Stimulated activated CD4-positive, alpha-beta T cell treated with anti-CD3 and anti-CD28 coated beads, Interleukin-1b, Interleukin-23, amount 100 ng/mL, for 1 hour (primary cell): ENCODE measurements at regions not wholly inside any gene's neighbourhood (a gene's known extent, or its start where the extent isn't known, plus 50 kb on each side); places are given as distances from the start of the nearest gene placed in this dataset.

ENCODE experiments used
- DNase-seq, 2 donors: peaks; one replicate each; pipeline ENCODE4 v3.0.0-alpha.2; 2020; ENCODE audit warnings: low read depth in 2 of 2

- no peak for DNase-seq
Observed at GRCh38 chrX:39941332-39941920, 156.3 kb downstream of the BCOR start.

DNA sequence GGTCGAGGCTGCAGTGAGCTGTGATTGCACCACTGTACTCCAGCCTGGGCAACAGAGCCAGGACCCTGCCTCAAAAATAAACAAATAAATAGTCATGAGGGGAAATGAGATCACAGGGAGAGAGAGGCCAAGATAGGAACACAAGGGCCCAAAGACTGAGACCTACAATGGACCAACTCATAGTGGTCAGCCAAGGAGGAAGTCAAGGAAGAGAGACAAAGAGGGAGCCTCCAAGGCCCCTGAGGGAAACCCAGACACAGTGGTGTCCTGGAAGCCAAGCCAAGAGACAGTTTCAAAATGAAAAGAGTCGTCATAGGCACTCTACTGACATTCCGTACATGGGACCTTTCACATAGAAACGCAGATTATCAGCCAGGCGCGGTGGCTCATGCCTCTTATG lies 153.3 kb downstream of the BCOR start:
- DNase-seq, result no peak

DNA sequence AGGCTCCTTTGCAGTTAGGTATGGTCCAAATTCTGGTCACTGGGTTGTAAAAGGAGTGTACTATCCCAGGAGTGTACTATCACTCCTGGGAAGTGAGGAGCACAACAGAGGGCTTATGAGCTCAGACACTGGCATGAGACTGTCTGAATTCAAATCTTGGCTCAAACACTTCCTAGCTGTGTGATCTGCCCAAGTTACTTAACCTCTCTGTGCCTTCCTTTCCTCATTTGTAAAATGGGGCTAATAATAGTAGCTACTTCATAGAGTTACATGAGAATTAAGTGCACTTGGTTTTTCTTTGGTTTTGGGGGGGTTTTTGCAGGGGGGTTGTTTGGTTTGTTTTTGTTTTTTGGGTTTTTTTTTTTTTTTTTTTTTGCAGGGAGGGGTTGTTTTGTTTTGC lies 152.0 kb downstream of the BCOR start:
- DNase-seq, result no peak

- no peak for DNase-seq
Observed at GRCh38 chrX:39946822-39947221, 150.9 kb downstream of the BCOR start.

- no peak for DNase-seq
Observed at GRCh38 chrX:39948582-39948981, 149.2 kb downstream of the BCOR start.

GRCh38 chrX:39950018-39950688 lies 147.6 kb downstream of the BCOR start:
- DNase-seq, result no peak

DNA sequence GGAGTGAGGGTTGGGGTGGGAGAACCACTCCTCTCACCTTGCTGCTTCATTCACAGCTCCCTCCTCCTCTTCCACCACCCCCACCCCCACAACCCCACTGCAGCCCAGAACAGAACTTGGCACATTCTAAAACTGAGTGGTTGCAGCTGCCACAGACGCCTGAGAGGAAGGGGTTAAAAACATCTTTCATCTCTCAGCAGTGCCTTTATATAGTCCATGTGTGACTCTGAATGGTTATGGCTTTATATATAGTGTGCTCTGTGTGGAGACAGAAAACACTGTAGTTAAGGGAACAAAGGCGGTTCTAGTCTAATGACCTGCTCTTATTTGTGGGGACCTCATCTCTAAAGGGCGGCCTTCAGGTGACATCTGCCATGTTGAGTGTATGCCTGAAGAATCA lies 144.8 kb downstream of the BCOR start:
- no peak for DNase-seq

- DNase-seq, result no peak
Observed at GRCh38 chrX:39953879-39954278, 143.9 kb downstream of the BCOR start.

GRCh38 chrX:39954851-39955250 lies 142.9 kb downstream of the BCOR start:
- no peak for DNase-seq

DNA sequence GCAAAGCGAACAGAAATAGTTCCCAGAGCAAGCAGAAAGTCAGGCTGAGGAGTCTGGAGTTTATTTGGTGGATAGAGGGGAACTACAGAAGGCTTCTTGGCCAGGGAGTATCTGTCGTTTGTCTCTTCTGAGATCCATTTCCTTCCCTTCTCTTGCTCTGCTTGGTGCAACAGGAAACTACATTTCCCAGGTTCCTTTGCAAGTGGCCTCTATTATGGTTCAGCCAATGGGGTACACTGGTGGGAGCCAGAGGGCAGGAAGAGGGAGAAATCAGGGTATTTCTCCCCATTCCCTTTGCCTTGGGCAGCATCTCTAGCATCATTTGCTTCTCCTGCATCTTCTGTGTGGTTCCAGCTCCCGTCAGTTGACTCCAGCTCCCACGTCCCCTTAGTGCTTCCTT lies 142.1 kb downstream of the BCOR start:
- DNase-seq, result no peak

DNA sequence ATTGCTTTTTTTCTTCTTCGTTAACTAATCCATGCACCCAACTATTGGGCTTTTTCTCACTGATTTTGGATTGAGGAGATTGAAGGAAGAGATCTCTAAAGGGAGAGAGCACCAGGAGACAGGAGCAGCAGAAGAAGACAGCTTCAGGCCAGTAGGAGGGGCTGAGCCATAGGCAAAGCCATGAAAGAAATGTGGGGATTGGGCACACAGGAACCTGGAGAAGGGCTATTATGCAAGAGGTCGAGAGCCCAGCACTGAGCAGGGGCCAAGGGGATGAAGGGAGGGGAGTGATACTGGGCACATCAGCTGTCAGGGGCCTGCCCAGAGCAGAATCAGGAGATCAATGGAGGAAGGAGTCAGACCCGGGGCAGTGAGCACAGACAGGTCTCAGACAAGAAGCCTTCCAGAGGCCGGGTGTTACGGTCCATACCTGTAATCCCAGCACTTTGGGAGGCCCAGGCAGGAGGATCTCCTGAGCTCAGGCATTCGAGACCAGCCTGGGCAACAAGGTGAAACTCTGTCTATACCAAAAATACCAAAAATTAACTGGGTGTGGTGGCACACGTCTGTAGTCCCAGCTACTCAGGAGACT lies 140.9 kb downstream of the BCOR start:
- DNase-seq, result no peak

DNA sequence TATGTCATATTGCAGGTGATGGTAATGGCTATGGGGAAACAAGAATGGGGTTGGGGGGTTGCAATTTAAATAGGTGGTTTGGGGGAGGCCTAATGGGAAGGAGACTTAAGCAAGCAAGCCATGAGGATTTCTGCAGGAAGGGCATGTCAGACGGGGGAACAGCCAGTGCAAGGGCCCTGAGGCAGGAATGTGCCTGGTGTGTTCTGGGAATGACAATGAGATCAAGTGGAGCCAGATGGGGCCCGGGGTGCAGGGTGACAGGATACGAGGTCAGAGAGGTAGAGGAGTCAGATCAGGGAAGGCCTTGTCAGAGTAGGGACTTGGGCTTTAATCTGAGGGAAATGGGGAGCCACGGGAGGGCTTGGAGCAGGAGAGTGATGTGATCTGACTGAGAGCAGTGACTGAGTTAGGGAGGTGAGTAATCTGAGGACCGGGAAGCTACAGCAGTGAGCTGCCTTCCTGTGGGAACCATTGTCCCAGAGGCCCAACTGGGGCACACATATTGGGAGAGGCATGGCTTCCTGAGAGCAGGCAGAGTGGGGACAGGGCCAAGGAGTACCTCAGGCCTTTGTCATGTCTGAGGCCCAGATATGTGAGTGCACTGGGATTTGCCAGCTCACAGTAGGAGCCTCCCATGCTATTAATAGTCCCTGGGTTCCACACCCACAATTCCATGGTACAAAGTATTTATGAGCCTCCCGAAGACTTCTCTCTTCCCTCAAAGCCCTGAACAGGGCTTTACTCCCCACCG lies 139.8 kb downstream of the BCOR start:
- no peak for DNase-seq

- DNase-seq, result no peak
Observed at GRCh38 chrX:39958850-39959249, 138.9 kb downstream of the BCOR start.

DNA sequence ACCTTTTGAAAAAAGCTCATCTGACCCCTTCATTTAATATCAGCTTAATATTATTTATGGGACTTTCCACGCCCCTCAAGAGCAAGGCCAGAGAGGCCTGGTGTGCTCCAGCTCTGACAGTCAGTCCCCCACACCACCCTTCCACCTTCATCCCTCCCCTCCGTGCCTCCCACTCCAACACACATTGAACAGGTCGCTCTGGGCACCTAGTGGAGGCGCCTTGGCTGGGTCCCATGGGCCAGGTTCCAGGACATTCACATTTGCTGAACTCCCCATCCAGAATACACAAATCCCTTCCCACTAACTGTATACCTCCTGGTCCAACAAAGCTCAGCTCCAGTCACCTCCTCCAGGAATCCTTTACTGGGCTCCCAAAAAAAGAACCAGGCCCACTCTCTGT lies 137.5 kb downstream of the BCOR start:
- no peak for DNase-seq

- DNase-seq, result no peak
Observed at GRCh38 chrX:39961441-39961840, 136.3 kb downstream of the BCOR start.

DNA sequence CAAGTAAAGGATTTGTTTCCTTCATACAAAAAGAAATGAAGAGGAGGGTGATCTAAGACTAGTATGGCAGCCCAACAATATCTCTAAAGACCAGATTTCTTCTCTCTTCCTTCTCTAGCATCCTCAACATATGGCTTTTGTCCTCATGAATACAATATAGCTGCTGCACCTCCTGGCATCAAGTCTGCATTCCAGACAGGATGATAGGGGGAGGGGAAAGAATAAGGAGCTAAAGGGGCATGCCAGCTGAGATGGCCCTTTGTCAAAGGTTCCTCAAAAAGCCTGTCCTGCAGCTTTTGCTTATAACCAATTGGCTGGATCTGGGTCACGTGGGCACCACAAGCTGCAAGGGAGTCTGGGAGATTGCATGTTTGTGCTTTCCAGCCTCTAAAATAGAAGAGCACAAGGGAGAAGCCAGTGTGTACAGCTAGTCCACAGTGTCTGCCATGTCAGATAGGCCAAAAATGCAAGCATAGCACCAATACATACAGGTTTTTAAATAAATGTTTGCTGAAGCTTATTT lies 132.6 kb downstream of the BCOR start:
- no peak for DNase-seq

DNA sequence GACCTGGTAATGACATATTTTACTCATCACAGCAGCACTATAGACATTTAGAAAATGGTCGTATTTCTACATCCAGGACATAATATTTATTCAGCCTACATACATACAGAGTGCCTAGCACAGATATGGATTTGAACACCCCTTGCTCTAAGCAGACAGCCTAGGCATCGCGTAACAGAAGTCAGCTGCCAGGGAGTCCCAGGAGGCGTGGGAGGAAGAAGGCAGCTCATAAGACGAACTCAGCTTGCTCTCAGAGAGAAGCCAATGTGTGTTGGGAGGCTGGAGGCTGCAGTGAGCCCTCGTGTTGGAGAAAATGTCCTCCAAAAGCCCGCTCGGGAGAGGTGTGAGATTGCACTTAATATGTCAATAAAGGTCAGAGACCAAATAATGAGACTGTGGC lies 131.6 kb downstream of the BCOR start:
- no peak for DNase-seq

- no peak for DNase-seq
Observed at GRCh38 chrX:39967348-39967747, 130.4 kb downstream of the BCOR start.

GRCh38 chrX:39969099-39969818 lies 128.5 kb downstream of the BCOR start:
- no peak for DNase-seq

- DNase-seq, result no peak
Observed at GRCh38 chrX:39969819-39970504, 127.8 kb downstream of the BCOR start.

- no peak for DNase-seq
Observed at GRCh38 chrX:39971760-39972159, 126.0 kb downstream of the BCOR start.
